HT1080 (cell line): ENCODE measurements at regions not wholly inside any gene's neighbourhood (a gene's known extent, or its start where the extent isn't known, plus 50 kb on each side); places are given as distances from the start of the nearest gene placed in this dataset.

Source experiments
- DNase-seq: peaks from one replicate; pipeline ENCODE4 v3.0.0-alpha.2; 2015; ENCODE audit warnings: low read depth

GRCh38 chr5:103721183-103721582 is 158.6 kb upstream of the NUDT12 start:
- DNase-seq: no peak

DNA sequence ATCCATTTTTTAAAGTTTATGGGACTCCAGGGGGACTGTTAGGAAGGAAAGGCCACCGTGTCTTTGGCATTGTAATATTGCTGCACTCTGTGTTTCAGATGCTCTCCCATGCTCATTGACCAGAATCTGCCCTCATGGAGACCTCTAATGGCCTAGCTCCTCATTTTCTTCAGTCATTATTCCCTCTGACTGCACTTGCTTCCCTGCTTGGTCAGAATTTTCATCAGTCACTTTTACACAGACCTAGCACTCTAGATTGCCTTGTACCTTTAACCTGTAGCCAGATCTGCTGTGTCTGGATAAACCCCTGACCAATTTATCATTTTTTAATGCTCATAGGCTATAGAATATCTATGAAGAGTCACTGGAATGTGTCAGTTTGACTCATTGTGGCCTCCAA is 155.5 kb upstream of the NUDT12 start:
- no peak for DNase-seq

DNA sequence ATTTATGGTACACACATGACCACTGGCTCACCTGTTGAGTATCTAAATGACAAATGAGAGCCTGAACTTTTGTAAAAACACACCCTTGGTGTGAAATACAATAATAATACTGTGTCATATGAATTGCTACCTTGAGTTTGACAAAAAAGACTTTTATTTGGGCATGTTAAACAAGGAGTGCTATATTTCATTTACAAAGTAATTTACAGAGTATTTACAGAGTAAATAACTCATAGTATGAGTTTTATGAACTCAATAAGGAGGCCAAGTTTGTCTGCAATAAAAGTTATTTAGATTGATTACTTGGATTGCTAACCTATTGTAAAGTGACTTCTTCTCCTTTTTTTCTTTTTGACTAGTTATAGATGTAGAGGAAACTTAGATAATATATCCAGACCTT is 146.0 kb upstream of the NUDT12 start:
- no peak for DNase-seq

DNA sequence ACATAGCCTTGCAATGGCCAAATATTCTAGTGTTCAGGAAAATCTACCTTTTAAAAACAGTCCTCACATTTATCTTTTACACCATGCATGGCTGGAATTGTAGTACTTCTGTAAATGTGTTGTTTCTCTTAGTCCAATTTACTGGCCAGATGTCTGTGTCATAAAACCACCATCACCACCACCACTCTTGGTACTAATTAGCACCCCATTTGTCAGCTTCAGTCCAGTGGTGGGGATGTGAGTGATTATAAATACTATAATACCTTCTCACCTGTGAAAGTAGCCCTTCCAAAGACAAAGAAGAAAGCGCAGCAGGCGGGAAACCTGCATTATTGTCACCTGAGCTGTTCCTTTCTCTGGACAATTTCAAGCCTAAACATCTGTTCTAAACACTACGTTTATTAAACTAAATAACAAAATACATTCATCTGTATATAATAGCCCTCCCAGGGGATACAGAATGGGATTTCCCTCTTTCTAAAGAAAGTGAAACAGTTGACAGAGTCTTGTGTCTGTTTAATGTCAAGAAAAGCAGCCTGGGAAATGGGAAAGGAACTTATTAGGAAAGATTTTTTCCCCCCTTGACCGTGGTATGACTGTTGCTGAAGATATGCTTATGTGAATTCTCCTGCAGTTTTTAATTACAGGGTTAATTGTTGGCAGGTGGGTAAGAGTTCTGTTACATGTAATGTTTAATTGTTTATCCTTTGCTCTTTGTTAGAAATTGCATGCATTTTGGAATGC is 144.5 kb upstream of the NUDT12 start:
- DNase-seq: no peak

DNA sequence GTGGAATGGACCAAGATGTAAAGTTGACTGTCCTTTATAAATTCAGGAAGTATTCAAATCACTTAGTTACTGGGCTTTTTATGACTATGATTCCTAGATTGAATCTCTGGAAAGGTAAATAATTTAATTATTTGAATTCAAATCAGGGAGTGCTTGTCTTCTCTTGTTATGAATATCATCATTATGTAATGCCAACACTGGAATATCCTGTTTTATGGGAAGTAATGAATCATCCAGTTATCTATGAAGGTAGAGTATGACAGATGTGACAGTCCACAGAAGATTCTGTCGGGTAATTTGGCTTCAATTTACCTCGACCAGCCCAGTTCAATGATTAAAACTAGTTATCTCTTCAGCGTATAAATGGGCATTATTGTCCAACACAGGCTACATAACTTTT is 141.0 kb upstream of the NUDT12 start:
- no peak for DNase-seq

GRCh38 chr5:103693517-103693916 is 130.9 kb upstream of the NUDT12 start:
- no peak for DNase-seq

GRCh38 chr5:103690676-103691075 is 128.1 kb upstream of the NUDT12 start:
- no peak for DNase-seq

GRCh38 chr5:103679873-103680272 is 117.3 kb upstream of the NUDT12 start:
- DNase-seq: no peak

- DNase-seq: peak; percentile 43
Observed at GRCh38 chr5:103676198-103676597, 113.6 kb upstream of the NUDT12 start.

DNA sequence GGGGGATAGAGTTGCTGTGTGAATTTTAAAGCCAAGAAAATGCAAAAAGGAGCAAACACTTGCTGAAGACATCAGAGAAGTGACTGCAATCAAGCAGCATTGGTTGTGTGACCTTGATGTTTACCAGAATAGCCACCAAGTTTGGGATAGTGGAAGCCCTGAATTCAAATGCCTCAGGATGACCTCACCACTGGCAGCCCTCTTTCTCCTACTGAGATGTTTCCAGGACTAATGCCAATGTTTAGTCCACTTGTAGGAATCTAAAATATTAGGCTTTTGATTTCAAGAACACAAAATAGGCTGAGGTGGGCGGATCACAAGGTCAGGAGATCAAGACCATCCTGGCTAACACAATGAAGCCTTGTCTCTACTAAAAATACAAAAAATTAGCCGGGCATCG is 112.2 kb upstream of the NUDT12 start:
- no peak for DNase-seq

- no peak for DNase-seq
Observed at GRCh38 chr5:103674251-103674650, 111.7 kb upstream of the NUDT12 start.

- DNase-seq: no peak
Observed at GRCh38 chr5:103669615-103670014, 107.0 kb upstream of the NUDT12 start.

GRCh38 chr5:103668281-103668680 is 105.7 kb upstream of the NUDT12 start:
- DNase-seq: no peak

GRCh38 chr5:103667068-103667467 is 104.5 kb upstream of the NUDT12 start:
- DNase-seq: peak; percentile 53

GRCh38 chr5:103657301-103657700 is 94.7 kb upstream of the NUDT12 start:
- no peak for DNase-seq

DNA sequence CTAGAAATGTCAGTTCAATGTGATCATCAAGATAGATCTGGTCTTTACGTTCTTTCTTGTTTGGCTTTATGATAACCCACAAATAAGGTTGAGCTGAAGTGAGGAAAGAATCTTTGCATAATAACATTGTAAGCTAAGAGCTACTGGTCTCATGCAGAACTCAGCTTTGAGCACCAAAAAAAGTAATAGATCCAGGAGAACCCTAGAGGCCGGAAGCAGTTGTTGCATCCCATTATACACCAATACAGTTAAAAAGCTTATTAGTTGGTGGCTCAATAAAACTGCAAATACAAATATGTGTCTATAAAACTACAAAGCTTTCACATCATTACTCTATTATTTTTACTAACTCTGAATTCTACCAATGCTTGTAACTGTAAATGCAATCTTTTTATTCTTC is 85.5 kb upstream of the NUDT12 start:
- no peak for DNase-seq

GRCh38 chr5:103646698-103647614 is 84.4 kb upstream of the NUDT12 start:
- DNase-seq: no peak

DNA sequence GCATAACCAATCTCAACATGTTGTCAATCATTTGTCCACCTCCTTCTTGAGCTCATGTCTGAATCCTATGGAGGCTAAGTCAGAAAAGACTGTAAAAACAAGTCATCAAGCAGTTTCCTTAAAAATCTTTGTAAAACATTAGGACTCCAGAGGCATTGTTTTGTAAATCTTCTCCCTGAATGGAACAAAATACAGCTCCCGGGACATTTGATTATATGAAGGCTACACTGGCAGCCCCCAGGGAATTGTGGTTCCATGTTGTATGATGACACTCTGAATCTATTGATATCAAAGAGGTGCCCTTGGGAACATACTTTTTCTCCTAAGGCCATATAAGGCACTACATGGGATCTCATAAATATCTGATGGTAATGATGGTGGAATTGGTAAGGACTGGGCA is 83.2 kb upstream of the NUDT12 start:
- DNase-seq: no peak

DNA sequence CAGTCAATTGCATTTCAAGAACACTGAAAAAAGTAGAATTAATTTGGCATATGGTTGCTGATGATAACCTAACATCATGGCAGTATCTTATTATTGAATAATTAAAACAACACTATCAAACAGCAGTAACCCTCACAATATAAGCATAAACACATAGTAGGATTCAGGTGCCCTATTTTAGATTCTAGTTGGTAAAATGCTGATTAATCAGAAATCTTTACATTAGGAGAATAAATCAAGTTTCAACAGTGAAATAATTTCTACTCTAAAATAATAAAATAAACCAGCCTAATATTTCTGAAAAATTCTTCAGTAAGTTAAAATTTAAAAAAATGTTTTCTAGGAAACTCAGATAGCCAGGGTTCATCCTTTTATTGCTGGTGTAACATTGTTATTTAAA is 76.4 kb upstream of the NUDT12 start:
- DNase-seq: no peak

GRCh38 chr5:103624675-103625074 is 62.1 kb upstream of the NUDT12 start:
- DNase-seq: peak; percentile 59

- peak; percentile 11 for DNase-seq
Observed at GRCh38 chr5:103624035-103624480, 61.5 kb upstream of the NUDT12 start.

DNA sequence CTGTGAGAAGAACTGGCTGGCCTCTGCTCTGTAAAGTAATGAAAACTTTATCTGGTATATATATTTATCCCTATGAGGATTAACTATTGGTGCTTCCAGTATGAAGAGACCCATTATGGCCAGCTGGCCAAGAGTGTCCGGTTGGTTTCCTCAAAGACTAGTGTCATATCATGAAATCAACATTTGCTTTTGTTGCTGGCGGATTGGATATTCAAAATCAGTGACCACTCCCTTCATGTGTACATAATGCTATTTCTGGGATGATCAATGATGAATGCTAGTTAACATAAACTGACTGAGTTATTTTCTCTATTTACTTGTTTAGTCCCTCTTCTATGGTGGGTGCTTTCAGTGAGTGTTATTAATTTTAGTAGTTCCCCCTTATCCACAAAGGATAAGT is 60.8 kb upstream of the NUDT12 start:
- no peak for DNase-seq

DNA sequence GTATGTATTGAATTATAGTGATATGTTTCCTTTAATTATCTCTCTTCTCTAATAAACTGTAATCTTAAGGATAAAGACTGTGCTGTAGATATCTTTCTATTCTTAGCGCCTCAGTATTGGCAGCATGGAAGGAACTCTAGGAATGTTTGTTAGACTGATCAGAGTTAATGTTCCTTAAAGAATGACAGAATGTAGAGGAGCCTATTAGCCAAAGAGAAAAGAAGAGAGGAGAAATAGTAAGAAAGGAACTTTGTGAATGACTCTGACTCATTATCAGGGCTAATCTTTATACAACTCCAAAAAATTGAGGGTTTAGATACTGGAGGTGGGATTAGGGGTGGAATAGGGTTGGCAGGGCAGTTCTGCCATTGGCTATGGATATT is 59.0 kb upstream of the NUDT12 start:
- no peak for DNase-seq
